WERI-Rb-1 (cell line): ENCODE measurements at regions not wholly inside any gene's neighbourhood (a gene's known extent, or its start where the extent isn't known, plus 50 kb on each side); places are given as distances from the start of the nearest gene placed in this dataset.

Source experiments
- DNase-seq: peaks from one replicate; pipeline ENCODE4 v3.0.0-alpha.2; 2020
- H3K27ac ChIP-seq: fragments of 250-450 bp; sonication (Bioruptor Pico); 2 replicates; pipeline ENCODE4 v1.5.1; 2020; ENCODE audit warnings: mild to moderate bottlenecking, moderate library complexity
- H3K27me3 ChIP-seq: fragments of 250-450 bp; sonication (Bioruptor Pico); 2 replicates; pipeline ENCODE4 v1.5.1; 2021; ENCODE audit warnings: mild to moderate bottlenecking, low read depth, moderate library complexity; ENCODE audit not compliant: insufficient read depth, severe bottlenecking
- H3K36me3 ChIP-seq: fragments of 250-450 bp; sonication (Bioruptor Pico); 2 replicates; pipeline ENCODE4 v1.5.1; 2020; ENCODE audit warnings: mild to moderate bottlenecking, moderate library complexity
- H3K4me3 ChIP-seq: 2 replicates; pipeline ENCODE4 v1.5.1; 2011; ENCODE audit warnings: low read depth, mild to moderate bottlenecking, control low read depth, low read length
- H3K9me3 ChIP-seq: fragments of 250-450 bp; sonication (Bioruptor Pico); 2 replicates; pipeline ENCODE4 v1.5.1; 2021; ENCODE audit warnings: mild to moderate bottlenecking, moderate library complexity; ENCODE audit not compliant: severe bottlenecking
- TF ChIP-seq, protein P1 (sequence below): IDR thresholded peaks from 2 replicates; pipeline ENCODE4 v1.5.1; 2011; ENCODE audit warnings: low read depth, mild to moderate bottlenecking, control low read depth, inconsistent platforms, low read length

DNA sequence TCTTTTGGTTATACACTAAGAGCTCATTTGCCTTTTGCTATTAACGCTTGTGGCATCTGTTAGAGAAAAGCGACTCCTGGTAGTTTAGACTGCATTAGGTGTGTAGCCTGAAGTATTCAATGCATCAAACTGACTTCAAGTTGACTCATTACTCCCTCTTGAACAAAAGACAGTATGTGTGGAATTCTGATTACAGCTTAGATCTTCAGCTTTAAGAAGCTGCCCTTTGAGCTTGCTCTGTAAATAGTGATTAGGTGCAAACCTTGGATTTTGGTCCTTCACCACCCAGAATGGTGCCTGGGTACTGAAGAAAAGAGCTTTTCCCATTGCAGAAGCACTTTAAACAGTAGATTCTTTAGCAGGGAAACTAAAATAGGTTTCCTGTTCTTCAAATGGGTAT lies 62.1 kb downstream of the FAT3 start:
- H3K4me3 ChIP-seq: no peak overlapping the region
- DNase-seq: no peak
- no peaks in the 10 kb centered on the region for H3K9me3 ChIP-seq
- H3K36me3 ChIP-seq: no peaks in the 10 kb centered on the region
- no peak overlapping the region for H3K27ac ChIP-seq
- TF ChIP-seq, protein P1, sequence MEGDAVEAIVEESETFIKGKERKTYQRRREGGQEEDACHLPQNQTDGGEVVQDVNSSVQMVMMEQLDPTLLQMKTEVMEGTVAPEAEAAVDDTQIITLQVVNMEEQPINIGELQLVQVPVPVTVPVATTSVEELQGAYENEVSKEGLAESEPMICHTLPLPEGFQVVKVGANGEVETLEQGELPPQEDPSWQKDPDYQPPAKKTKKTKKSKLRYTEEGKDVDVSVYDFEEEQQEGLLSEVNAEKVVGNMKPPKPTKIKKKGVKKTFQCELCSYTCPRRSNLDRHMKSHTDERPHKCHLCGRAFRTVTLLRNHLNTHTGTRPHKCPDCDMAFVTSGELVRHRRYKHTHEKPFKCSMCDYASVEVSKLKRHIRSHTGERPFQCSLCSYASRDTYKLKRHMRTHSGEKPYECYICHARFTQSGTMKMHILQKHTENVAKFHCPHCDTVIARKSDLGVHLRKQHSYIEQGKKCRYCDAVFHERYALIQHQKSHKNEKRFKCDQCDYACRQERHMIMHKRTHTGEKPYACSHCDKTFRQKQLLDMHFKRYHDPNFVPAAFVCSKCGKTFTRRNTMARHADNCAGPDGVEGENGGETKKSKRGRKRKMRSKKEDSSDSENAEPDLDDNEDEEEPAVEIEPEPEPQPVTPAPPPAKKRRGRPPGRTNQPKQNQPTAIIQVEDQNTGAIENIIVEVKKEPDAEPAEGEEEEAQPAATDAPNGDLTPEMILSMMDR: no peak
- no peaks in the 10 kb centered on the region for H3K27me3 ChIP-seq

DNA sequence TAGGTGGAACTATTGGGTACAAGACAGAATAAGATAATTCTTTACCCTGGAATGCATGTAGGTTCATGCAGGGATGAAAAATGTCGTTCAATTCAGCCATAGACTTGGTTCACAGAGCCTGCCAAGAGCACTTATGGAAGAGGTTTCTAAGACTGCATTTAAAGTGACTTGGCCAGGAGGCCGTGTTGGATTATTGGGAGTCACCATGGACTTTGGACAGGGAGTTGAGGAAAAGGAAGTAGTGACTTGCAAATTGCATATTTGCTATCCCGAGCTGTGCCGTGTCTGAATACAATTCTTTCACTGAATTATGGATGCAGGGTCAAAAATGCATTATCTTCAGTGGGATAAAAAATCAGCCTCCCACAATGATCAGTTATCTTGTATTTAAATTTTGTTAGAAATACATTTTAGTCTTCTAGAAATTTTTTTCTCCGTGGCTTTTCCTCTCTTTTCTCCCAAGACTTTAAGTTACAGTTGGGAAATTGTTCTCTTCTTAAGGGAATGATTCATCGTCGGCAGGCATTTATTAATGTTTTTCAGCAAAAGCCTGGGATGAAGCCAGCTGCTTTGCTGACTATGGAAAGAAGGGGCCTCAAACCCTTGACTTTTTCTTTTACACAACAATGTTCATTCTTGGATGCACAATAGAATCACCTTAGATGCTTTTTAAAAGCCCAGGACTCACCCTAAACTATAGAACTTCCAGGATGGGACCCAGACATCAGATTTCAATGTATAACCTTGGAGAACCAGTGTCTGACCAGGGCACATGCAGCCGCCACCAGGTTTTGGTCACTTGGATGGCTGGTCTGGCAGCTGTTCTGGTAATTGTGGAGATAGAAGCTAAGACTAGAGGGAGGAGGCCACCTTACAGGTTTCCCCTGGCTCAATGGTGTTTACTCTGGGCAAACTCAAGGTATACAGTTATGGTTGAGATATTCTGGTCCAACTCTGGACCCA lies 70.8 kb downstream of the FAT3 start:
- no peaks in the 10 kb centered on the region for H3K27me3 ChIP-seq

DNA sequence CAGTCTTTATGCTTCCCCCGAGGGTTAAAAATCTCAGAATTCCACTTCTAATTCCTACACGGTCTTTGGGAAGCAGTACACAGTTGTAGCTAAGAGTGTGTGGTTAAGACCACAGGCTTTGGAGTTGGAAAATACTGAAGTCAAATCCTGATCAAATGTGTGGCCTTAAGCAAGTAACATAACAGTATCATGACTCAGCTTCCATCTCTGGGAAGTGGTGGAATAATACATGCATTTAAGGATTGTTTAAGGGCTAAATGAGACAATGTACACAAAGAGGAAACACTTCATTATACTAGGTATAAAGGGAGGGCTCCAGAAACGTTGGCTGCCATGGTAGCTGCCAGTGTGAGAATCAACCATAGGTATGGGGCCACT lies 71.5 kb downstream of the FAT3 start:
- Histone ChIP-seq H3K4me3 (no peak overlapping the region), H3K27ac (no peak overlapping the region), H3K27me3 (no peaks in the 10 kb centered on the region), H3K9me3 (no peaks in the 10 kb centered on the region), H3K36me3 (no peaks in the 10 kb centered on the region)
- DNase-seq: no peak
- TF ChIP-seq, protein P1: no peak

More for the DNA sequence above, 70.8 kb downstream of the FAT3 start:
- TF ChIP-seq, protein P1: no peak
- Histone ChIP-seq H3K36me3 (no peaks in the 10 kb centered on the region), H3K4me3 (no peak overlapping the region), H3K9me3 (no peaks in the 10 kb centered on the region), H3K27ac (no peak overlapping the region)
- DNase-seq: no peak

DNA sequence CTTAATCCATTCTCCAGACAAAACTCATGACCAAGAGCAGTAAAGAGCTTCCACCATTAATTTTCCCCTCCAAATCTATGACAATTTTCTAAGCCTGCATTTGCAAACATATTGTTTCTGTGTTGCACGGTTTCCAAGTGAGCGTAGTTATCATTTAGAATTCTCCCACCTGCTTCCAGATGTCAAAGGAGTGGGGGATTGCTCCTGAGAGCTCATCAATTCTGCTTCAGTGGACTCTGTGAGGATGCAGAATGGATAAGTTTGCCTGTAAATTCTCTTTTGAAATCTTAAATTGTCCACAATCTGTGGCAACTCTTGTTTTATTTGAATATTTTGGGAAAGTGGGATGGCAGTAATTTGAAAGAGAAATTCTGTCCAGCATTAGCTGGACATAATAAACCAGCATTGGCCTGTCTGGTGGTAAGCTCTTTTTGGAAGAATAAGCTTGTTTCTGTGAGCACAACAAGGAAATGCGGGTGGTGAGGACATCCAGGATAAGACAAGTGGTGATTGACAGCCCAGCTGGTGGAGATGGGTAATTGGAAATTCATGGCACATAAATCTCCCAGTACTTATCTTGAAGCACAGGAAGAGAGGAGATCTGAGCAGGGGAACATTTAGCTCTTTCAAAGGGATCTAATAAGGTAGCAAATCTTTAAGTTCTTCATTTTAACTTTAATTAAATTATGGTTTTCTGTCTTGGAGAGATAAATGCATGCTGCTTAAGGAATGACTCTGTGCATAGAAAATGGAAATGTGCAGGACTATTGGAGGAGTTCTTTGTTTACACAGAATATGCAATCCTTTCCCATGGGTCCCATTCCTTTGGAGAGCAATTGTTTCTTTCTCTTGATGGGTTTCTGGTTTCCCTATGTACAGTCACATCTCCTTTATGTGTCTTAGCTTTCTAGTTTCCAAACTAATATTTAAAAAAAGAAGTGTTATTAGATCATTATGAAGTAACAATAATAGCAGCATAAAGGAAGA lies 73.2 kb downstream of the FAT3 start:
- Histone ChIP-seq H3K9me3 (no peaks in the 10 kb centered on the region), H3K27me3 (no peaks in the 10 kb centered on the region), H3K4me3 (no peak overlapping the region), H3K36me3 (no peaks in the 10 kb centered on the region), H3K27ac (no peak overlapping the region)
- no peak for DNase-seq
- TF ChIP-seq, protein P1: no peak

DNA sequence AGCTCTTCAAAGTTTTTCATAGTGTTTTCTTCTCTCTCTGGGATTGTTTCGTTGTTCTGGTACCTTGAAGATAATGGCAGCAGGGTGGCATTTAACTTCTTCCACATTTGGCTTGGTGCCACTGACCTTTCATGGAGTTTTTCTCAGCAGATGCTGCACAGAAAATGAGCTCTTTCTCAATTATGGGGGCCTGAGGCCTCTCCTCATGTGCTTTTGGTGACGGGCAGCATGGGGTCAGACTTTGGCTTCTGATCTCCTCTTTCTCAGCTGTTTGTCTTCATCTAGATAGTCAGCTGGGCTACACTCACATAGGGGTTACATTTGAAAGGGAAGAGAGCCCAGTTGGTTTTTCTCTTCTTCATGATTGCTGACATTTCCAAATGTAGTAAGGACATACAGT lies 76.3 kb downstream of the FAT3 start:
- H3K36me3 ChIP-seq: no peaks in the 10 kb centered on the region
- no peak overlapping the region for H3K27ac ChIP-seq
- DNase-seq: no peak
- no peaks in the 10 kb centered on the region for H3K9me3 ChIP-seq
- TF ChIP-seq, protein P1: no peak
- H3K27me3 ChIP-seq: no peaks in the 10 kb centered on the region
- H3K4me3 ChIP-seq: no peak overlapping the region
